OCI-LY1 (cell line): ENCODE measurements at regions not wholly inside any gene's neighbourhood (a gene's known extent, or its start where the extent isn't known, plus 50 kb on each side); places are given as distances from the start of the nearest gene placed in this dataset.

ENCODE experiments used
- EZH2 ChIP-seq: fragments of 200-600 bp; sonication (generic), shearing (Covaris generic); IDR thresholded peaks from 2 replicates; pipeline ENCODE4 v1.8.0; 2017; ENCODE audit warnings: borderline replicate concordance, mixed run types, mild to moderate bottlenecking, antibody characterized with exemption, low read length, moderate library complexity, mixed read lengths
- TF ChIP-seq, protein P1 (sequence below): fragments of 200-600 bp; sonication (generic), shearing (Covaris generic); IDR thresholded peaks from 2 replicates; pipeline ENCODE4 v1.5.1; 2017; ENCODE audit warnings: mild to moderate bottlenecking, antibody characterized with exemption, low read length, moderate library complexity, mixed read lengths

DNA sequence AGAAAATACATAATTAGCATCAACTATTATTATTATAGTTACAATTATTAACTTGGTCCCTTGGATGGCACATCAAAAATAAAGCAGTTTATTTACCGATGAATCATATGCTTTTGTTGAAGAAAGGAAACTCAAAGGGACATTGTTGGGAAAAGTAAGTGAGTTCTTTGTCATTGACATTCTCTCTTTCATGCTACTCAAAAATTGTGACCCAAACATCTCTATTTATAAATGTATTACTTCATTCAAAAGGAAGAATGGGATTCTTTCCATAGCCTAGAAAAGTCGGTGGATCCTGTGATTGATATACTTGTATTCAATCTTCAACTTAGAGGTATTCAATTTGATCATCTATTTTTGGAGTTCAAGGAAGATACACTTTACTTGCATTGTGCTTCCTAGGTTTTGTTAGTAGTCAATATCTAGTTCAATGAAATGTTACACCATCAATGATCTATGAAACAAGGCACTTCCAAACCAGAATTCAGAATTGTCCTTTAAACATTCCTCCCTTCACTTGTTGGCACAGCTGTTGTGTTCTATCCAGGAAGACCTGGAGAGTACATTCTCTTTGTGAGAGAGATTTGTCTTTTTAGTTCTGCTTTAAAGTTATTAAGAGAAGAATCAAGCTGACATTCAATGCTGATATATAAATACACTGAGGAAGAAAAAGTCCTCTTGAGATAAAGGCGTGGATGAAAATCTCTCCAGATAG, 235.2 kb downstream of the TMEM26 start:
- TF ChIP-seq, protein P1, sequence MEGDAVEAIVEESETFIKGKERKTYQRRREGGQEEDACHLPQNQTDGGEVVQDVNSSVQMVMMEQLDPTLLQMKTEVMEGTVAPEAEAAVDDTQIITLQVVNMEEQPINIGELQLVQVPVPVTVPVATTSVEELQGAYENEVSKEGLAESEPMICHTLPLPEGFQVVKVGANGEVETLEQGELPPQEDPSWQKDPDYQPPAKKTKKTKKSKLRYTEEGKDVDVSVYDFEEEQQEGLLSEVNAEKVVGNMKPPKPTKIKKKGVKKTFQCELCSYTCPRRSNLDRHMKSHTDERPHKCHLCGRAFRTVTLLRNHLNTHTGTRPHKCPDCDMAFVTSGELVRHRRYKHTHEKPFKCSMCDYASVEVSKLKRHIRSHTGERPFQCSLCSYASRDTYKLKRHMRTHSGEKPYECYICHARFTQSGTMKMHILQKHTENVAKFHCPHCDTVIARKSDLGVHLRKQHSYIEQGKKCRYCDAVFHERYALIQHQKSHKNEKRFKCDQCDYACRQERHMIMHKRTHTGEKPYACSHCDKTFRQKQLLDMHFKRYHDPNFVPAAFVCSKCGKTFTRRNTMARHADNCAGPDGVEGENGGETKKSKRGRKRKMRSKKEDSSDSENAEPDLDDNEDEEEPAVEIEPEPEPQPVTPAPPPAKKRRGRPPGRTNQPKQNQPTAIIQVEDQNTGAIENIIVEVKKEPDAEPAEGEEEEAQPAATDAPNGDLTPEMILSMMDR = no peak
- no peak for TF ChIP-seq EZH2
